ENCODE measurements at regions not wholly inside any gene's neighbourhood (a gene's known extent, or its start where the extent isn't known, plus 50 kb on each side); places are given as distances from the start of the nearest gene placed in this dataset.

DNA sequence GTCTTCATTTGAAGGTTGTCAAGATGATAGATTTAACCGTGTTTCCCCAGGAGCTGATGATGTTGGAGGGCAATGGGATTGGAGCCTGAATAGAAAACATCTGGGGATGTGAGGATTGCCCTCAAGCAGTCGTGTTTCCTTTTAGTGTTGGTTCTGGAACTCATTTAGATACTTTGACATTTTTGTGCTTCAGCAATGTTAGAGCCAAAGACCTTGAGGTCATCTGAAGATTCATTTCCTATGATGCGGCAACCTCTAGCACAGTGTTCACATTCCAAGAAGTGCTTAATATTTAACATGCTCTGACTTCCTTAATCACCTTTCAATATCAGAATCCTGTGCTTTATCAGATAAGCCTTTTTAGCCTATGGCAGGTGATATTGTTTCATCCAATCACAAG is 82.7 kb downstream of the SLC10A2 start:
- H3K4ac ChIP-seq (replicated peaks; ENCODE audit: insufficient read length, low read depth, low read length) = no peak overlapping the region
- no peak overlapping the region for H2BK120ac ChIP-seq (replicated peaks; ENCODE audit: low read depth, low read length)
- no peak overlapping the region for H3K27ac ChIP-seq (ENCODE audit: low read depth, low read length)
- no peak overlapping the region for H2BK20ac ChIP-seq (ENCODE audit: low read length)
- H3K79me2 ChIP-seq (ENCODE audit: control insufficient read depth in 1 of 2, insufficient read depth in 2 of 2, low read length in 2 of 2) = no peaks in the 10 kb centered on the region
- H4K8ac ChIP-seq (ENCODE audit: extremely low read depth, insufficient read depth, low read length) = no peak overlapping the region
- no peaks in the 10 kb centered on the region for H3K4me1 ChIP-seq (replicated peaks in 1 of 4; ENCODE audit: control insufficient read depth in 3 of 4, insufficient read depth in 4 of 4, low read length in 3 of 4)
- ChIA-PET POLR2A (ENCODE audit: partially characterized antibody) (no interaction called here), CTCF (ENCODE audit: partially characterized antibody) (no interaction called here)
- H3K4me2 ChIP-seq (ENCODE audit: insufficient read depth in 1 of 2, low read depth in 2 of 2, low read length in 2 of 2) = no peak overlapping the region
- no peak for FAIRE-seq
- H3K9ac ChIP-seq (replicated peaks in 1 of 4; ENCODE audit: extremely low read depth in 1 of 4, low read depth in 3 of 4, low read length in 3 of 4) = no peak overlapping the region
- peaks cover 13 to 14% of the 10 kb centered on the region in 2 experiments; a peak in 3 of 4 replicates for H3K9me3 ChIP-seq (ENCODE audit: insufficient read depth in 2 of 2, low read depth in 1 of 2, low read length in 1 of 2)
- no peak overlapping the region for H3K14ac ChIP-seq (ENCODE audit: insufficient read length)
- no peak for DNase-seq (ENCODE audit: low read depth in 1 of 2, low spot score in 2 of 2)
- H3K23ac ChIP-seq (ENCODE audit: insufficient read length) = no peak overlapping the region
- WGBS, 2 experiments (ENCODE audit: extremely low coverage in 1 of 2, insufficient coverage in 1 of 2, insufficient read length in 1 of 2, insufficient replicate concordance in 2 of 2, low coverage in 1 of 2, low lambda C conversion rate in 2 of 2, missing lambda C conversion rate in 1 of 2) = 88% methylated on average over 3 of the region's 3 CpGs; no CpG with 5 or more reads in 1 of the 2 experiments
- no peaks in the 10 kb centered on the region for H3K79me1 ChIP-seq (ENCODE audit: low read depth, low read length)
- no peak overlapping the region for H2BK12ac ChIP-seq (ENCODE audit: low read depth, low read length)
- H4K5ac ChIP-seq (ENCODE audit: insufficient read length, low read depth, low read length) = no peak overlapping the region
- H3K4me3 ChIP-seq (ENCODE audit: extremely low read depth in 1 of 4, insufficient read depth in 2 of 4, low read depth in 3 of 4, low read length in 4 of 4) = no peak overlapping the region
- H4K91ac ChIP-seq (replicated peaks; ENCODE audit: insufficient read length, low read length) = no peak overlapping the region
- H4K20me1 ChIP-seq (replicated peaks in 1 of 2; ENCODE audit: control insufficient read depth in 1 of 2, insufficient read depth in 2 of 2, low read length in 2 of 2) = no peaks in the 10 kb centered on the region
- H2BK15ac ChIP-seq (ENCODE audit: low read length) = no peak overlapping the region
- no peak overlapping the region for H2AFZ ChIP-seq (ENCODE audit: low read length)
- TF ChIP-seq GABPA (IDR thresholded peaks at IDR 0.05; ENCODE audit: borderline replicate concordance, insufficient read depth, low read length) (no peak), RFX5 (IDR thresholded peaks at IDR 0.05; ENCODE audit: borderline replicate concordance, low read depth, low read length) (no peak), JUND (IDR thresholded peaks at IDR 0.05; ENCODE audit: low read length) (no peak)
- TF ChIP-seq, protein P1, sequence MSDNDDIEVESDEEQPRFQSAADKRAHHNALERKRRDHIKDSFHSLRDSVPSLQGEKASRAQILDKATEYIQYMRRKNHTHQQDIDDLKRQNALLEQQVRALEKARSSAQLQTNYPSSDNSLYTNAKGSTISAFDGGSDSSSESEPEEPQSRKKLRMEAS (IDR thresholded peaks at IDR 0.05) = no peak
- TF ChIP-seq, protein P2, sequence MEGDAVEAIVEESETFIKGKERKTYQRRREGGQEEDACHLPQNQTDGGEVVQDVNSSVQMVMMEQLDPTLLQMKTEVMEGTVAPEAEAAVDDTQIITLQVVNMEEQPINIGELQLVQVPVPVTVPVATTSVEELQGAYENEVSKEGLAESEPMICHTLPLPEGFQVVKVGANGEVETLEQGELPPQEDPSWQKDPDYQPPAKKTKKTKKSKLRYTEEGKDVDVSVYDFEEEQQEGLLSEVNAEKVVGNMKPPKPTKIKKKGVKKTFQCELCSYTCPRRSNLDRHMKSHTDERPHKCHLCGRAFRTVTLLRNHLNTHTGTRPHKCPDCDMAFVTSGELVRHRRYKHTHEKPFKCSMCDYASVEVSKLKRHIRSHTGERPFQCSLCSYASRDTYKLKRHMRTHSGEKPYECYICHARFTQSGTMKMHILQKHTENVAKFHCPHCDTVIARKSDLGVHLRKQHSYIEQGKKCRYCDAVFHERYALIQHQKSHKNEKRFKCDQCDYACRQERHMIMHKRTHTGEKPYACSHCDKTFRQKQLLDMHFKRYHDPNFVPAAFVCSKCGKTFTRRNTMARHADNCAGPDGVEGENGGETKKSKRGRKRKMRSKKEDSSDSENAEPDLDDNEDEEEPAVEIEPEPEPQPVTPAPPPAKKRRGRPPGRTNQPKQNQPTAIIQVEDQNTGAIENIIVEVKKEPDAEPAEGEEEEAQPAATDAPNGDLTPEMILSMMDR (IDR thresholded peaks at IDR 0.05; ENCODE audit: control extremely low read depth in 1 of 3, insufficient read depth in 1 of 3, low read depth in 1 of 3, low read length in 3 of 3) = no peak
- H3K56ac ChIP-seq (replicated peaks; ENCODE audit: insufficient read length, low read depth, low read length) = no peak overlapping the region
- H3K36me3 ChIP-seq (ENCODE audit: control insufficient read depth in 2 of 4, insufficient read depth in 4 of 4, low read length in 3 of 4) = no peaks in the 10 kb centered on the region
- no peak overlapping the region for H3K18ac ChIP-seq (ENCODE audit: extremely low read depth, low read length)
- no peak overlapping the region for H2BK5ac ChIP-seq (ENCODE audit: low read depth, low read length)
- H3K27me3 ChIP-seq (replicated peaks in 1 of 4; ENCODE audit: control insufficient read depth in 3 of 4, extremely low read depth in 1 of 4, insufficient read depth in 3 of 4, low read length in 3 of 4) = no peaks in the 10 kb centered on the region
- H3K23me2 ChIP-seq (ENCODE audit: low read depth, low read length) = no peaks in the 10 kb centered on the region
- no peak overlapping the region for H2AK5ac ChIP-seq (ENCODE audit: low read depth, low read length)

Measured in H1 (cell line).